ENCODE measurements at regions not wholly inside any gene's neighbourhood (a gene's known extent, or its start where the extent isn't known, plus 50 kb on each side); places are given as distances from the start of the nearest gene placed in this dataset.

GRCh38 chr5:143663872-143664271 is 148.1 kb upstream of the HMHB1 start:
- no peak for TF ChIP-seq JUND (IDR thresholded peaks at IDR 0.05; ENCODE audit: low read depth)
- DNase-seq (ENCODE audit: low read depth in 1 of 2, low spot score in 1 of 2) = no peak
- in situ Hi-C loops (cut with HindIII; ENCODE audit: low pct_unique_long_range_greater_than_20kb, low sequenced_read_pairs) = no loop called here

- in situ Hi-C loops (cut with HindIII; ENCODE audit: low pct_unique_long_range_greater_than_20kb, low sequenced_read_pairs) = no loop called here
- no peak for DNase-seq (ENCODE audit: low read depth in 1 of 2, low spot score in 1 of 2)
- no peak for TF ChIP-seq JUND (IDR thresholded peaks at IDR 0.05; ENCODE audit: low read depth)
These were observed 149.9 kb upstream of the HMHB1 start for GRCh38 chr5:143662020-143662419.

- no peak for TF ChIP-seq JUND (IDR thresholded peaks at IDR 0.05; ENCODE audit: low read depth)
- no peak for DNase-seq (ENCODE audit: low read depth in 1 of 2, low spot score in 1 of 2)
- in situ Hi-C loops (cut with HindIII; ENCODE audit: low pct_unique_long_range_greater_than_20kb, low sequenced_read_pairs) = no loop called here
These were observed 151.3 kb upstream of the HMHB1 start for GRCh38 chr5:143660625-143661024.

- TF ChIP-seq JUND (IDR thresholded peaks at IDR 0.05; ENCODE audit: low read depth) = peak; percentile 99
- in situ Hi-C loops (cut with HindIII; ENCODE audit: low pct_unique_long_range_greater_than_20kb, low sequenced_read_pairs) = no loop called here
- peak in 1 of 2 experiments; percentile 52 for DNase-seq (ENCODE audit: low read depth in 1 of 2, low spot score in 1 of 2)
These were observed 152.2 kb upstream of the HMHB1 start for GRCh38 chr5:143659599-143660238.

GRCh38 chr5:143658956-143659355 is 153.0 kb upstream of the HMHB1 start:
- no peak for TF ChIP-seq JUND (IDR thresholded peaks at IDR 0.05; ENCODE audit: low read depth)
- in situ Hi-C loops (cut with HindIII; ENCODE audit: low pct_unique_long_range_greater_than_20kb, low sequenced_read_pairs) = no loop called here
- DNase-seq (ENCODE audit: low read depth in 1 of 2, low spot score in 1 of 2) = no peak

GRCh38 chr5:143657647-143658285 is 154.2 kb upstream of the HMHB1 start:
- in situ Hi-C loops (cut with HindIII; ENCODE audit: low pct_unique_long_range_greater_than_20kb, low sequenced_read_pairs) = no loop called here
- peak in 1 of 2 experiments; percentile 62 for DNase-seq (ENCODE audit: low read depth in 1 of 2, low spot score in 1 of 2)
- no peak for TF ChIP-seq JUND (IDR thresholded peaks at IDR 0.05; ENCODE audit: low read depth)

GRCh38 chr5:143653766-143654282 is 158.1 kb upstream of the HMHB1 start:
- no peak for TF ChIP-seq JUND (IDR thresholded peaks at IDR 0.05; ENCODE audit: low read depth)
- no peak for DNase-seq (ENCODE audit: low read depth in 1 of 2, low spot score in 1 of 2)
- in situ Hi-C loops (cut with HindIII; ENCODE audit: low pct_unique_long_range_greater_than_20kb, low sequenced_read_pairs) = no loop called here

GRCh38 chr5:143653256-143653655 is 158.7 kb upstream of the HMHB1 start:
- in situ Hi-C loops (cut with HindIII; ENCODE audit: low pct_unique_long_range_greater_than_20kb, low sequenced_read_pairs) = no loop called here
- no peak for DNase-seq (ENCODE audit: low read depth in 1 of 2, low spot score in 1 of 2)
- no peak for TF ChIP-seq JUND (IDR thresholded peaks at IDR 0.05; ENCODE audit: low read depth)

- in situ Hi-C loops (cut with HindIII; ENCODE audit: low pct_unique_long_range_greater_than_20kb, low sequenced_read_pairs) = no loop called here
- no peak for DNase-seq (ENCODE audit: low read depth in 1 of 2, low spot score in 1 of 2)
- no peak for TF ChIP-seq JUND (IDR thresholded peaks at IDR 0.05; ENCODE audit: low read depth)
These were observed 159.8 kb upstream of the HMHB1 start for GRCh38 chr5:143652108-143652700.

- in situ Hi-C loops (cut with HindIII; ENCODE audit: low pct_unique_long_range_greater_than_20kb, low sequenced_read_pairs) = no loop called here
- DNase-seq (ENCODE audit: low read depth in 1 of 2, low spot score in 1 of 2) = no peak
- TF ChIP-seq JUND (IDR thresholded peaks at IDR 0.05; ENCODE audit: low read depth) = no peak
These were observed 161.9 kb upstream of the HMHB1 start for GRCh38 chr5:143649937-143650621.

- no peak for DNase-seq (ENCODE audit: low read depth in 1 of 2, low spot score in 1 of 2)
- TF ChIP-seq JUND (IDR thresholded peaks at IDR 0.05; ENCODE audit: low read depth) = no peak
- in situ Hi-C loops (cut with HindIII; ENCODE audit: low pct_unique_long_range_greater_than_20kb, low sequenced_read_pairs) = no loop called here
These were observed 163.3 kb upstream of the HMHB1 start for GRCh38 chr5:143648696-143649095.

GRCh38 chr5:143646961-143647360 is 165.0 kb upstream of the HMHB1 start:
- DNase-seq (ENCODE audit: low read depth in 1 of 2, low spot score in 1 of 2) = no peak
- in situ Hi-C loops (cut with HindIII; ENCODE audit: low pct_unique_long_range_greater_than_20kb, low sequenced_read_pairs) = no loop called here
- TF ChIP-seq JUND (IDR thresholded peaks at IDR 0.05; ENCODE audit: low read depth) = no peak

- no peak for TF ChIP-seq JUND (IDR thresholded peaks at IDR 0.05; ENCODE audit: low read depth)
- in situ Hi-C loops (cut with HindIII; ENCODE audit: low pct_unique_long_range_greater_than_20kb, low sequenced_read_pairs) = no loop called here
- no peak for DNase-seq (ENCODE audit: low read depth in 1 of 2, low spot score in 1 of 2)
These were observed 166.6 kb upstream of the HMHB1 start for GRCh38 chr5:143645356-143645755.
